IMR-90 (cell line): ENCODE measurements at regions not wholly inside any gene's neighbourhood (a gene's known extent, or its start where the extent isn't known, plus 50 kb on each side); places are given as distances from the start of the nearest gene placed in this dataset.
A peak's percentile ranks its signal among the peaks of the same experiment; 100 is the strongest.

Source experiments
- ATAC-seq: fragments of 200-7000 bp; cut with Tn5 transposase; 2 replicates; pipeline ENCODE4 v1.9.1; 2020; ENCODE audit warnings: low read depth, mild to moderate bottlenecking, moderate library complexity
- BruUV-seq: library from RNA; stranded (reverse); fragments of 400-500 nt; replicated peaks from 2 replicates; lab custom pipeline; 2021; lab: Mats Ljungman, UMichigan
- CTCF ChIA-PET: fragments of 300-600 bp; formaldehyde crosslinking; extraction: SDS; loops from one replicate; lab custom pipeline; 2021; ENCODE audit warnings: antibody characterized with exemption; lab: Yijun Ruan, JAX
- POLR2A ChIA-PET: fragments of 300-600 bp; sonication (Branson Sonifier 250); formaldehyde crosslinking; loops from one replicate; lab custom pipeline; 2022; ENCODE audit warnings: antibody characterized with exemption; ENCODE audit not compliant: unreplicated experiment; lab: Charles Lee
- DNase-seq: peaks from one replicate; pipeline ENCODE4 v3.0.0; 2013
- H2AFZ ChIP-seq: replicated peaks from 2 replicates; pipeline ENCODE3; 2013; ENCODE audit warnings: low read length, mild to moderate bottlenecking; ENCODE audit not compliant: poor library complexity
- H2AK5ac ChIP-seq: 2 replicates; pipeline ENCODE4 v1.6.1; 2013; ENCODE audit warnings: low read depth, low read length, inconsistent platforms
- H2AK9ac ChIP-seq: replicated peaks from 2 replicates; pipeline ENCODE3; 2013; ENCODE audit warnings: mild to moderate bottlenecking, low read depth, low read length, moderate library complexity; ENCODE audit not compliant: poor library complexity
- H2BK120ac ChIP-seq: 2 replicates; pipeline ENCODE4 v1.6.1; 2013; ENCODE audit warnings: low read depth, low read length, inconsistent platforms
- H2BK15ac ChIP-seq: 3 replicates; pipeline ENCODE4 v1.6.1; 2013; ENCODE audit warnings: low read depth, low read length, inconsistent platforms
- H2BK20ac ChIP-seq: 2 replicates; pipeline ENCODE4 v1.6.1; 2013; ENCODE audit warnings: low read depth, mild to moderate bottlenecking, inconsistent platforms, low read length, moderate library complexity
- H2BK5ac ChIP-seq: 2 replicates; pipeline ENCODE4 v1.6.1; 2013; ENCODE audit warnings: mild to moderate bottlenecking, low read depth, low read length, inconsistent platforms; ENCODE audit not compliant: poor library complexity, severe bottlenecking
- H3K14ac ChIP-seq: replicated peaks from 2 replicates; pipeline ENCODE4 v1.6.1; 2013; ENCODE audit warnings: low read depth, low read length, inconsistent platforms
- H3K18ac ChIP-seq: 2 replicates; pipeline ENCODE4 v1.6.1; 2013; ENCODE audit warnings: low read depth, low read length, control low read depth
- H3K23ac ChIP-seq: 2 replicates; pipeline ENCODE4 v1.6.1; 2013; ENCODE audit warnings: low read depth, low read length, inconsistent platforms
- H3K27ac ChIP-seq: 2 replicates; pipeline ENCODE4 v1.5.1; 2013; ENCODE audit warnings: mild to moderate bottlenecking, control low read depth, low read length; ENCODE audit not compliant: insufficient read depth
- H3K27me3 ChIP-seq: 2 replicates; pipeline ENCODE4 v1.6.1; 2013; ENCODE audit warnings: low read length; ENCODE audit not compliant: control insufficient read depth, insufficient read depth
- H3K36me3 ChIP-seq: 2 replicates; pipeline ENCODE4 v1.6.1; 2013; ENCODE audit warnings: low read length, mixed read lengths; ENCODE audit not compliant: control insufficient read depth, insufficient read depth
- H3K4ac ChIP-seq: 2 replicates; pipeline ENCODE4 v1.6.1; 2013; ENCODE audit warnings: low read depth, low read length, inconsistent platforms
- H3K4me1 ChIP-seq: 2 replicates; pipeline ENCODE4 v1.6.1; 2013; ENCODE audit warnings: low read length, mixed read lengths; ENCODE audit not compliant: control insufficient read depth, insufficient read depth
- H3K4me2 ChIP-seq: 2 replicates; pipeline ENCODE4 v1.6.1; 2013; ENCODE audit warnings: low read depth, mild to moderate bottlenecking, control low read depth, low read length, moderate library complexity
- H3K4me3 ChIP-seq: 2 replicates; pipeline ENCODE4 v1.5.1; 2013; ENCODE audit warnings: low read depth, mild to moderate bottlenecking, control low read depth, low read length, moderate library complexity; ENCODE audit not compliant: insufficient read depth
- H3K56ac ChIP-seq: 2 replicates; pipeline ENCODE4 v1.6.1; 2013; ENCODE audit warnings: low read length, inconsistent platforms; ENCODE audit not compliant: insufficient read depth; ENCODE audit errors: extremely low read depth
- H3K79me1 ChIP-seq, 2 experiments: 2 replicates each; pipeline ENCODE4 v1.6.1; 2013; ENCODE audit warnings: low read length in 2 of 2, inconsistent platforms in 1 of 2, low read depth in 1 of 2
- H3K9ac ChIP-seq: 2 replicates; pipeline ENCODE4 v1.6.1; 2013; ENCODE audit warnings: low read depth, low read length, control low read depth
- H3K9me1 ChIP-seq: 2 replicates; pipeline ENCODE4 v1.6.1; 2013; ENCODE audit warnings: low read length, inconsistent platforms; ENCODE audit not compliant: insufficient read depth
- H3K9me3 ChIP-seq: 2 replicates; pipeline ENCODE4 v1.6.1; 2013; ENCODE audit warnings: low read length; ENCODE audit not compliant: control insufficient read depth, insufficient read depth
- H4K20me1 ChIP-seq: 2 replicates; pipeline ENCODE4 v1.6.1; 2013; ENCODE audit warnings: low read length, inconsistent platforms; ENCODE audit not compliant: insufficient read depth
- H4K5ac ChIP-seq: 2 replicates; pipeline ENCODE4 v1.6.1; 2013; ENCODE audit warnings: mild to moderate bottlenecking, low read depth, low read length, control low read depth
- H4K8ac ChIP-seq, 2 experiments: 2 replicates each; pipeline ENCODE4 v1.6.1; 2013; ENCODE audit warnings: low read depth in 2 of 2, low read length in 2 of 2, control low read depth in 1 of 2, inconsistent platforms in 1 of 2
- H4K91ac ChIP-seq: 2 replicates; pipeline ENCODE4 v1.6.1; 2013; ENCODE audit warnings: low read depth, low read length, inconsistent platforms; ENCODE audit not compliant: insufficient read depth
- MAFK ChIP-seq: IDR thresholded peaks from 2 replicates; pipeline ENCODE4 v1.6.1; 2012; ENCODE audit warnings: low read depth, low read length, improper control_type of control experiment
- RAD21 ChIP-seq: IDR thresholded peaks from 2 replicates; pipeline ENCODE4 v1.6.1; 2012; ENCODE audit warnings: low read length, improper control_type of control experiment
- SMC3 ChIP-seq: fragments of 150-350 bp; IDR thresholded peaks from 2 replicates; pipeline ENCODE4 v1.6.1; 2016; ENCODE audit warnings: low read depth, mild to moderate bottlenecking, antibody characterized with exemption, low read length, moderate library complexity
- WGBS, 2 experiments: methylation state at CpG; one replicate each; pipeline versions ENCODE4 v1.1.5 to v1.1.7; 2013; ENCODE audit warnings: missing lambda C conversion rate in 2 of 2; ENCODE audit not compliant: insufficient read length in 1 of 2; ENCODE audit errors: extremely low coverage in 2 of 2; 5-methylcytosine and 5-hydroxymethylcytosine counted together
- dilution Hi-C: fragments of 300-500 bp; cut with HindIII; formaldehyde crosslinking; loops from one replicate; pipeline ENCODE4 v1.14.3; 2018; ENCODE audit warnings: low sequenced_read_pairs; ENCODE audit not compliant: unreplicated experiment
- in situ Hi-C: fragments of 300-500 bp; cut with MboI; formaldehyde crosslinking; loops from 3 replicates; pipeline ENCODE4 v1.14.3; 2019; ENCODE audit warnings: low sequenced_read_pairs, inconsistent platforms, mixed read lengths
- intact Hi-C: fragments of 100-400 bp; cut with micrococcal nuclease; formaldehyde crosslinking; loops from 2 replicates; pipeline ENCODE4 v1.10.0; 2022
- TF ChIP-seq, protein P1 (sequence below): fragments of 150-350 bp; IDR thresholded peaks from 2 replicates; pipeline ENCODE4 v1.6.1; 2016; ENCODE audit warnings: low read depth, mild to moderate bottlenecking, low read length, moderate library complexity, borderline replicate concordance

DNA sequence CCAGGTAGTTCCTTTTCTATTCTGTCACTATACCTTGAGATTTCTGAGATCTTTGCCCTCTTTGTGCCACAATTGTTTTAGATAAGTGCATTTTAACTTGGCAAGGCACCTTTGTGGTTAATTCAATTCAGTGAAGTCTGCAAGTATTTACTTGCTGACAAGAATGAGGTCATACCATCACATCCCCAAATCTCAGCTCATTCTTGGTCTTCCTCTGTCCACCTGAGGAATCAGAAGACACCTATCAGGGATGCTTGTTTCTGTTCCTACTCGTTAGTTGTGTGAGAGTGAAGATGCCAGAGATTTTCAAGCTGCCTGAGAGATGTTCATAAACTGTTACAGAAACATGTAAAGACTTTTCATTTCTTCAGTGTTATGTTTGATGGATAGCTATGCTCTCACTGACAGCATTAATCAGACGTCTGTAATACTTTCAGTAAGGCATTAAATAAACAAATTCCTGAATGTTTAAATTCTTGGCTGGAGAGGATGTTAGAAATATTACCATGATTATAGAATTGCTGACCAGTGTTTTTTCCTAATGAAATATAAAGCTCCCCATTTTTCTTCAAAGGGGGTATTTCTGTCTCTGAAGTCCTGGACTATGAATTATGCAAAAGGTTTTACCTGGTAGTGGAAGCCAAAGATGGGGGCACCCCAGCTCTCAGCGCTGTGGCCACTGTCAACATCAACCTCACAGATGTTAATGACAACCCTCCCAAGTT, 135.0 kb upstream of the MTNR1B start:
- Histone ChIP-seq H2BK20ac (no peak overlapping the region), H3K4me2 (no peak overlapping the region), H4K8ac (no peak overlapping the region), H3K14ac (no peak overlapping the region), H3K18ac (no peak overlapping the region), H3K9me3 (no peaks in the 10 kb centered on the region), H2BK5ac (no peak overlapping the region), H2AFZ (no peak overlapping the region), H3K23ac (no peak overlapping the region), H3K4ac (no peak overlapping the region), H4K91ac (no peak overlapping the region), H4K5ac (no peak overlapping the region), H2AK5ac (no peak overlapping the region), H3K56ac (no peak overlapping the region), H2BK15ac (no peak overlapping the region), H2AK9ac (no peak overlapping the region), H3K79me1 (no peaks in the 10 kb centered on the region), H2BK120ac (no peak overlapping the region), H3K9me1 (no peaks in the 10 kb centered on the region), H3K4me1 (no peaks in the 10 kb centered on the region), H3K9ac (no peak overlapping the region), H3K4me3 (no peak overlapping the region), H3K27ac (no peak overlapping the region), H3K36me3 (no peaks in the 10 kb centered on the region), H3K27me3 (no peaks in the 10 kb centered on the region; the same call in 1 of the 2 replicates), H4K20me1 (no peaks in the 10 kb centered on the region)
- WGBS, 2 experiments: no CpG with 5 or more reads among the region's 3 CpGs
- dilution Hi-C loops (no loop called here), intact Hi-C loops (no loop called here), in situ Hi-C loops (no loop called here)
- no TSS peak for BruUV-seq
- DNase-seq: no peak
- no peak for TF ChIP-seq SMC3
- no peak for TF ChIP-seq RAD21
- TF ChIP-seq, protein P1, sequence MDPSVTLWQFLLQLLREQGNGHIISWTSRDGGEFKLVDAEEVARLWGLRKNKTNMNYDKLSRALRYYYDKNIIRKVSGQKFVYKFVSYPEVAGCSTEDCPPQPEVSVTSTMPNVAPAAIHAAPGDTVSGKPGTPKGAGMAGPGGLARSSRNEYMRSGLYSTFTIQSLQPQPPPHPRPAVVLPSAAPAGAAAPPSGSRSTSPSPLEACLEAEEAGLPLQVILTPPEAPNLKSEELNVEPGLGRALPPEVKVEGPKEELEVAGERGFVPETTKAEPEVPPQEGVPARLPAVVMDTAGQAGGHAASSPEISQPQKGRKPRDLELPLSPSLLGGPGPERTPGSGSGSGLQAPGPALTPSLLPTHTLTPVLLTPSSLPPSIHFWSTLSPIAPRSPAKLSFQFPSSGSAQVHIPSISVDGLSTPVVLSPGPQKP: no peak
- peak; percentile 62 for TF ChIP-seq MAFK
- ChIA-PET POLR2A (no interaction called here), CTCF (no interaction called here)
- no peak for ATAC-seq
